ENCODE measurements at regions not wholly inside any gene's neighbourhood (a gene's known extent, or its start where the extent isn't known, plus 50 kb on each side); places are given as distances from the start of the nearest gene placed in this dataset.

GRCh38 chr9:11962327-11962726, 730.9 kb upstream of the TYRP1 start:
- no peaks in the 10 kb centered on the region for H3K27me3 ChIP-seq
- H3K9me3 ChIP-seq, result peaks cover 0 to 18% (median 2%) of the 10 kb centered on the region in 12 donors
- ATAC-seq (no peak), DNase-seq (no peak)
- WGBS, 4 donors, result 64 to 87% (median 74%) methylated on average over 4 of the region's 4 CpGs
- H3K4me3 ChIP-seq, result no peak overlapping the region
- TF ChIP-seq POLR2A (IDR thresholded peaks at IDR 0.05) (no peak), CTCF (IDR thresholded peaks at IDR 0.05) (no peak)
- H3K36me3 ChIP-seq, result no peaks in the 10 kb centered on the region
- H3K4me1 ChIP-seq, result no peaks in the 10 kb centered on the region
- intact Hi-C loops (cut with DNase I), result no loop called here
- no peak overlapping the region for H3K27ac ChIP-seq

GRCh38 chr9:11966786-11967185, 726.4 kb upstream of the TYRP1 start:
- Histone ChIP-seq H3K36me3 (no peaks in the 10 kb centered on the region), H3K27me3 (no peaks in the 10 kb centered on the region), H3K9me3 (no peaks in the 10 kb centered on the region), H3K27ac (no peak overlapping the region), H3K4me3 (no peak overlapping the region), H3K4me1 (no peaks in the 10 kb centered on the region)
- TF ChIP-seq CTCF (IDR thresholded peaks at IDR 0.05), result no peak
- TF ChIP-seq POLR2A (IDR thresholded peaks at IDR 0.05), result no peak
- ATAC-seq, result no peak
- peak in 1 of 5 donors; percentile 17 for DNase-seq
- intact Hi-C loops (cut with DNase I), result no loop called here
- WGBS, 4 donors, result 46 to 60% (median 55%) methylated on average over 4 of the region's 4 CpGs

GRCh38 chr9:11968631-11969030, 724.6 kb upstream of the TYRP1 start:
- Histone ChIP-seq H3K4me1 (no peaks in the 10 kb centered on the region), H3K27me3 (no peaks in the 10 kb centered on the region), H3K27ac (no peak overlapping the region), H3K36me3 (no peaks in the 10 kb centered on the region), H3K9me3 (no peaks in the 10 kb centered on the region), H3K4me3 (no peak overlapping the region)
- TF ChIP-seq CTCF (IDR thresholded peaks at IDR 0.05), result no peak
- TF ChIP-seq POLR2A (IDR thresholded peaks at IDR 0.05), result no peak
- intact Hi-C loops (cut with DNase I), result no loop called here
- ATAC-seq, result no peak
- no peak for DNase-seq
- 62 to 81% (median 71%) methylated on average over 1 of the region's 1 CpG for whole genome bisulfite sequencing, 4 donors

- 40 to 54% (median 42%) methylated on average over 1 of the region's 1 CpG for WGBS, 4 donors
- H3K36me3 ChIP-seq, result no peaks in the 10 kb centered on the region
Measured at GRCh38 chr9:11973011-11973410, 720.2 kb upstream of the TYRP1 start.

More at GRCh38 chr9:11973011-11973410, 720.2 kb upstream of the TYRP1 start:
- DNase-seq (no peak), ATAC-seq (no peak)
- Histone ChIP-seq H3K4me3 (no peak overlapping the region), H3K27me3 (no peaks in the 10 kb centered on the region), H3K9me3 (no peaks in the 10 kb centered on the region), H3K27ac (no peak overlapping the region), H3K4me1 (no peaks in the 10 kb centered on the region)
- TF ChIP-seq CTCF (IDR thresholded peaks at IDR 0.05), result no peak
- no peak for TF ChIP-seq POLR2A (IDR thresholded peaks at IDR 0.05)
- intact Hi-C loops (cut with DNase I), result no loop called here

All from heart left ventricle (tissue), 16 donors.